DND-41 (cell line): ENCODE measurements at regions not wholly inside any gene's neighbourhood (a gene's known extent, or its start where the extent isn't known, plus 50 kb on each side); places are given as distances from the start of the nearest gene placed in this dataset.

Experiments used
- EZH2 ChIP-seq: IDR thresholded peaks from 3 replicates; pipeline ENCODE4 v1.6.1; 2012; ENCODE audit warnings: borderline replicate concordance, low read depth, mild to moderate bottlenecking, moderate library complexity, low read length, inconsistent platforms; ENCODE audit not compliant: severe bottlenecking
- TF ChIP-seq, protein P1 (sequence below): IDR thresholded peaks from 2 replicates; pipeline ENCODE4 v1.5.1; 2012; ENCODE audit warnings: borderline replicate concordance, low read length, moderate library complexity, mild to moderate bottlenecking; ENCODE audit not compliant: poor library complexity, severe bottlenecking; ENCODE audit errors: extremely low read depth

DNA sequence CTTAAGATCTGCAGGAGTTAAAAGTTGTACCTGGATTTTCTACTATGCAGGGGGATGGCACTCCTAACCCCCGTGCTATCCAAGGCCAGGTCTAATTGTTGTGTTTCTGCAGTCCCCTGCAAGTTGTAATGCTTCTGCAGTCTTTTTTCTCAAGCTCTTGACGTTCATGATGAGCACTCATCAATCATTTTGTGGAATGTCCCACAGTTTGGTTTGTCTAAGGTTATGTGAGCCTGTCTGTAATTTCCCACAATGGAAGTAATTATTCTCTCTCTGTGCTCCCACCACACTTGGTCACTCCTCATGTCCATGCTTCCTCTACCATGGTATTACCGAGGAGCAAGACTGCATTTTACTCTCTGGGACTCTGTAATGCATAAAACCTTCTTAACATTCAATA, 107.6 kb upstream of the SSTR4 start:
- TF ChIP-seq, protein P1, sequence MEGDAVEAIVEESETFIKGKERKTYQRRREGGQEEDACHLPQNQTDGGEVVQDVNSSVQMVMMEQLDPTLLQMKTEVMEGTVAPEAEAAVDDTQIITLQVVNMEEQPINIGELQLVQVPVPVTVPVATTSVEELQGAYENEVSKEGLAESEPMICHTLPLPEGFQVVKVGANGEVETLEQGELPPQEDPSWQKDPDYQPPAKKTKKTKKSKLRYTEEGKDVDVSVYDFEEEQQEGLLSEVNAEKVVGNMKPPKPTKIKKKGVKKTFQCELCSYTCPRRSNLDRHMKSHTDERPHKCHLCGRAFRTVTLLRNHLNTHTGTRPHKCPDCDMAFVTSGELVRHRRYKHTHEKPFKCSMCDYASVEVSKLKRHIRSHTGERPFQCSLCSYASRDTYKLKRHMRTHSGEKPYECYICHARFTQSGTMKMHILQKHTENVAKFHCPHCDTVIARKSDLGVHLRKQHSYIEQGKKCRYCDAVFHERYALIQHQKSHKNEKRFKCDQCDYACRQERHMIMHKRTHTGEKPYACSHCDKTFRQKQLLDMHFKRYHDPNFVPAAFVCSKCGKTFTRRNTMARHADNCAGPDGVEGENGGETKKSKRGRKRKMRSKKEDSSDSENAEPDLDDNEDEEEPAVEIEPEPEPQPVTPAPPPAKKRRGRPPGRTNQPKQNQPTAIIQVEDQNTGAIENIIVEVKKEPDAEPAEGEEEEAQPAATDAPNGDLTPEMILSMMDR = no peak
- TF ChIP-seq EZH2 = no peak
